Activated T-helper 1 cell treated with anti-CD3 and anti-CD28 coated beads, Interleukin-2, amount 50 U/mL, for 16 hours (primary cell): ENCODE measurements at regions not wholly inside any gene's neighbourhood (a gene's known extent, or its start where the extent isn't known, plus 50 kb on each side); places are given as distances from the start of the nearest gene placed in this dataset.

Experiments used
- DNase-seq, 2 donors: peaks; one replicate each; pipeline ENCODE4 v3.0.0-alpha.2; 2020; ENCODE audit warnings: low read depth in 1 of 2, low spot score in 1 of 2

GRCh38 chr11:122179961-122180834 lies 64.2 kb upstream of the BLID start:
- DNase-seq: no peak

- no peak for DNase-seq
Measured at GRCh38 chr11:122178795-122179194, 62.8 kb upstream of the BLID start.

- no peak for DNase-seq
Measured at GRCh38 chr11:122177238-122177637, 61.2 kb upstream of the BLID start.

GRCh38 chr11:122176651-122177050 lies 60.6 kb upstream of the BLID start:
- no peak for DNase-seq

- no peak for DNase-seq
Measured at GRCh38 chr11:122175306-122175705, 59.3 kb upstream of the BLID start.

- DNase-seq: no peak
Measured at GRCh38 chr11:122173587-122173986, 57.6 kb upstream of the BLID start.

GRCh38 chr11:122173074-122173450 lies 57.0 kb upstream of the BLID start:
- DNase-seq: no peak

- DNase-seq: no peak
Measured at GRCh38 chr11:122172352-122173073, 56.5 kb upstream of the BLID start.

- DNase-seq: no peak
Measured at GRCh38 chr11:122170815-122171475, 54.9 kb upstream of the BLID start.

- no peak for DNase-seq
Measured at GRCh38 chr11:122168218-122168617, 52.2 kb upstream of the BLID start.

- DNase-seq: no peak
Measured at GRCh38 chr11:122167100-122167499, 51.1 kb upstream of the BLID start.

- DNase-seq: no peak
Measured at GRCh38 chr11:122165607-122166371, 49.8 kb upstream of the BLID start.
